ENCODE measurements at regions not wholly inside any gene's neighbourhood (a gene's known extent, or its start where the extent isn't known, plus 50 kb on each side); places are given as distances from the start of the nearest gene placed in this dataset.

- Histone ChIP-seq H3K79me2 (ENCODE audit: control insufficient read depth, insufficient read depth, low read length) (no peaks in the 10 kb centered on the region), H3K27me3 (ENCODE audit: control insufficient read depth in 2 of 2, insufficient read depth in 2 of 2, low read length in 2 of 2) (no peaks in the 10 kb centered on the region), H3K4me2 (ENCODE audit: insufficient read depth, low read length) (no peak overlapping the region), H2AFZ (ENCODE audit: low read depth, low read length) (no peak overlapping the region), H3K4me1 (ENCODE audit: control insufficient read depth, extremely low read depth, insufficient read depth, low read length) (no peaks in the 10 kb centered on the region), H3K9ac (replicated peaks; ENCODE audit: extremely low read depth, insufficient read depth, low read length) (no peak overlapping the region), H3K9me1 (replicated peaks; ENCODE audit: control insufficient read depth, extremely low read depth, insufficient read depth, low read length) (no peaks in the 10 kb centered on the region), H3K4me3 (replicated peaks in 1 of 3; ENCODE audit: insufficient read depth in 1 of 3, low read depth in 1 of 3, low read length in 3 of 3) (no peak overlapping the region), H4K20me1 (replicated peaks; ENCODE audit: control insufficient read depth, extremely low read depth, insufficient read depth, low read length) (no peaks in the 10 kb centered on the region), H3K9me3 (replicated peaks; ENCODE audit: control insufficient read depth, insufficient read depth, low read length) (no peaks in the 10 kb centered on the region), H3K36me3 (ENCODE audit: control insufficient read depth in 2 of 2, extremely low read depth in 1 of 2, insufficient read depth in 2 of 2, low read length in 2 of 2) (no peaks in the 10 kb centered on the region), H3K27ac (ENCODE audit: insufficient read depth, low read depth, low read length) (no peak overlapping the region)
- dilution Hi-C loops (cut with MboI; ENCODE audit: extremely low pct_ligation_motif_present, low sequenced_read_pairs) (no loop called here), intact Hi-C loops (cut with micrococcal nuclease) (no loop called here)
- ChIA-PET CTCF (interaction anchor here (0.5 kb wide), 1 partner anchor 939 kb away, joined by 3 read pairs; no protein-coding TSS in a partner anchor), POLR2A (no interaction called here)
- BruUV-seq (replicated peaks) = no TSS peak
- no peak for FAIRE-seq
- TF ChIP-seq GATA2 (IDR thresholded peaks at IDR 0.05; ENCODE audit: insufficient read depth, insufficient read length, low read depth, low read length) (no peak), MAX (IDR thresholded peaks at IDR 0.05; ENCODE audit: insufficient read depth, insufficient read length) (no peak), MYC (IDR thresholded peaks at IDR 0.05; ENCODE audit: low read depth, low read length) (no peak), POLR2AphosphoS5 (IDR thresholded peaks at IDR 0.05; ENCODE audit: insufficient read depth, low read depth, low read length) (no peak), EZH2 (IDR thresholded peaks at IDR 0.05; ENCODE audit: borderline replicate concordance, low read depth, low read length, severe bottlenecking) (no peak), POLR2A (IDR thresholded peaks at IDR 0.05; ENCODE audit: low read depth, low read length) (no peak), FOS (IDR thresholded peaks at IDR 0.05; ENCODE audit: borderline replicate concordance, insufficient read depth, low read length) (no peak), JUN (IDR thresholded peaks at IDR 0.05; ENCODE audit: borderline replicate concordance, insufficient read depth, insufficient read length, low read depth) (no peak), CTCF (IDR thresholded peaks at IDR 0.05; ENCODE audit: extremely low read depth in 1 of 2, insufficient read depth in 1 of 2, low read depth in 1 of 2, low read length in 2 of 2) (no peak)
- no peak for DNase-seq (ENCODE audit: low read depth, low spot score)
Observed at GRCh38 chr2:195486987-195487644, 169.9 kb upstream of the SLC39A10 start.

Data from endothelial cell of umbilical vein (primary cell).